ENCODE measurements at regions not wholly inside any gene's neighbourhood (a gene's known extent, or its start where the extent isn't known, plus 50 kb on each side); places are given as distances from the start of the nearest gene placed in this dataset.

GRCh38 chr9:110121170-110121569 lies 86.8 kb downstream of the C9orf152 start:
- Histone ChIP-seq H3K4me3 (ENCODE audit: low read depth, low read length, poor library complexity, severe bottlenecking) (no peak overlapping the region), H3F3A (ENCODE audit: insufficient read depth, low read length) (no peaks in the 10 kb centered on the region), H3K27ac (ENCODE audit: low read depth, low read length, poor library complexity, severe bottlenecking) (peak overlapping the region; percentile 95), H3K27me3 (ENCODE audit: insufficient read depth, low read length) (no peaks in the 10 kb centered on the region), H3K4me1 (ENCODE audit: insufficient read depth, low read length, severe bottlenecking) (peaks cover 81% of the 10 kb centered on the region), H3K9me2 (ENCODE audit: low read depth, low read length) (no peaks in the 10 kb centered on the region), H3K4me2 (ENCODE audit: low read length) (no peak overlapping the region), H2AFZ (ENCODE audit: low read length) (no peak overlapping the region), H3K9me3 (ENCODE audit: low read length) (no peaks in the 10 kb centered on the region), H4K20me1 (ENCODE audit: insufficient read depth, low read length) (no peaks in the 10 kb centered on the region), H3K9ac (ENCODE audit: low read length) (no peak overlapping the region), H3K36me3 (ENCODE audit: insufficient read depth, low read length) (peaks cover 10% of the 10 kb centered on the region), H3K79me2 (ENCODE audit: insufficient read depth, low read length) (peaks cover 72% of the 10 kb centered on the region)
- TF ChIP-seq CTCF (IDR thresholded peaks at IDR 0.05; ENCODE audit: low read length) = no peak
- TF ChIP-seq EZH2 (IDR thresholded peaks at IDR 0.05; ENCODE audit: borderline replicate concordance, low read length) = no peak

- peak overlapping the region; percentile 95 for H3K27ac ChIP-seq (ENCODE audit: low read depth, low read length, poor library complexity, severe bottlenecking)
- no peaks in the 10 kb centered on the region for H3F3A ChIP-seq (ENCODE audit: insufficient read depth, low read length)
- no peaks in the 10 kb centered on the region for H3K9me2 ChIP-seq (ENCODE audit: low read depth, low read length)
- TF ChIP-seq EZH2 (IDR thresholded peaks at IDR 0.05; ENCODE audit: borderline replicate concordance, low read length) (no peak), CTCF (IDR thresholded peaks at IDR 0.05; ENCODE audit: low read length) (no peak)
- peak overlapping the region; percentile 66 for H3K4me2 ChIP-seq (ENCODE audit: low read length)
- no peak overlapping the region; the same call in 1 of the 2 replicates for H3K9ac ChIP-seq (ENCODE audit: low read length)
- H3K9me3 ChIP-seq (ENCODE audit: low read length) = no peaks in the 10 kb centered on the region
- H2AFZ ChIP-seq (ENCODE audit: low read length) = no peak overlapping the region
- peaks cover 65% of the 10 kb centered on the region for H3K79me2 ChIP-seq (ENCODE audit: insufficient read depth, low read length)
- H3K27me3 ChIP-seq (ENCODE audit: insufficient read depth, low read length) = no peaks in the 10 kb centered on the region
- H3K4me3 ChIP-seq (ENCODE audit: low read depth, low read length, poor library complexity, severe bottlenecking) = peak overlapping the region; percentile 10
- H3K36me3 ChIP-seq (ENCODE audit: insufficient read depth, low read length) = peaks cover 4% of the 10 kb centered on the region
- peaks cover 92% of the 10 kb centered on the region for H3K4me1 ChIP-seq (ENCODE audit: insufficient read depth, low read length, severe bottlenecking)
- no peaks in the 10 kb centered on the region for H4K20me1 ChIP-seq (ENCODE audit: insufficient read depth, low read length)
These were observed 84.4 kb downstream of the C9orf152 start for GRCh38 chr9:110123341-110124095.

GRCh38 chr9:110124439-110124838 lies 83.5 kb downstream of the C9orf152 start:
- peak overlapping the region; percentile 61; the same call in 1 of the 2 replicates for H3K9ac ChIP-seq (ENCODE audit: low read length)
- H4K20me1 ChIP-seq (ENCODE audit: insufficient read depth, low read length) = no peaks in the 10 kb centered on the region
- H2AFZ ChIP-seq (ENCODE audit: low read length) = no peak overlapping the region
- H3K4me3 ChIP-seq (ENCODE audit: low read depth, low read length, poor library complexity, severe bottlenecking) = peak overlapping the region; percentile 38
- no peaks in the 10 kb centered on the region for H3K9me2 ChIP-seq (ENCODE audit: low read depth, low read length)
- no peaks in the 10 kb centered on the region; the same call in 1 of the 2 replicates for H3K36me3 ChIP-seq (ENCODE audit: insufficient read depth, low read length)
- peak overlapping the region; percentile 95 for H3K27ac ChIP-seq (ENCODE audit: low read depth, low read length, poor library complexity, severe bottlenecking)
- H3K4me1 ChIP-seq (ENCODE audit: insufficient read depth, low read length, severe bottlenecking) = peaks cover 99% of the 10 kb centered on the region
- peak overlapping the region; percentile 66 for H3K4me2 ChIP-seq (ENCODE audit: low read length)
- peaks cover 62% of the 10 kb centered on the region for H3K79me2 ChIP-seq (ENCODE audit: insufficient read depth, low read length)
- no peaks in the 10 kb centered on the region for H3K27me3 ChIP-seq (ENCODE audit: insufficient read depth, low read length)
- H3F3A ChIP-seq (ENCODE audit: insufficient read depth, low read length) = no peaks in the 10 kb centered on the region
- no peaks in the 10 kb centered on the region for H3K9me3 ChIP-seq (ENCODE audit: low read length)
- TF ChIP-seq EZH2 (IDR thresholded peaks at IDR 0.05; ENCODE audit: borderline replicate concordance, low read length) (no peak), CTCF (IDR thresholded peaks at IDR 0.05; ENCODE audit: low read length) (no peak)
